ENCODE measurements at regions not wholly inside any gene's neighbourhood (a gene's known extent, or its start where the extent isn't known, plus 50 kb on each side); places are given as distances from the start of the nearest gene placed in this dataset.

- Mint-ChIP-seq H3K36me3 (ENCODE audit: low read depth) (peaks cover 10% of the 10 kb centered on the region; the same call in 2 of the 3 replicates), H3K4me1 (no peaks in the 10 kb centered on the region), H3K4me3 (no peak overlapping the region), H3K27me3 (ENCODE audit: insufficient read depth, low read depth, poor library complexity) (no peaks in the 10 kb centered on the region), H3K9me3 (peaks cover 11% of the 10 kb centered on the region), H3K27ac (no peak overlapping the region)
- no peak for DNase-seq (ENCODE audit: low spot score)
- Histone ChIP-seq H3K79me2 (replicated peaks; ENCODE audit: insufficient read depth) (no peaks in the 10 kb centered on the region), H3K4me3 (no peak overlapping the region), H3K9me2 (ENCODE audit: insufficient read depth) (no peaks in the 10 kb centered on the region; the same call in 1 of the 2 replicates), H3K4me2 (no peak overlapping the region), H2AFZ (no peak overlapping the region), H3K27me3 (ENCODE audit: insufficient read depth) (no peaks in the 10 kb centered on the region), H3K27ac (ENCODE audit: low read depth) (no peak overlapping the region), H3F3A (replicated peaks; ENCODE audit: low read depth) (no peaks in the 10 kb centered on the region), H3K36me3 (ENCODE audit: insufficient read depth) (no peaks in the 10 kb centered on the region), H4K20me1 (replicated peaks; ENCODE audit: insufficient read depth) (no peaks in the 10 kb centered on the region), H3K4me1 (ENCODE audit: insufficient read depth) (no peaks in the 10 kb centered on the region)
- no peak for ATAC-seq
- TF ChIP-seq ETS1 (IDR thresholded peaks at IDR 0.05) (no peak), ZNF462 (CRISPR knock-in tag; IDR thresholded peaks at IDR 0.05) (no peak), CREB1 (CRISPR knock-in tag; IDR thresholded peaks at IDR 0.05; ENCODE audit: low read depth) (no peak), NANOG (IDR thresholded peaks at IDR 0.05; ENCODE audit: borderline replicate concordance) (no peak), CTCF (conservative IDR thresholded peaks at IDR 0.05; ENCODE audit: low read depth in 2 of 2) (no peak), STAT1 (IDR thresholded peaks at IDR 0.05; ENCODE audit: unreplicated experiment) (no peak), ZNF114 (CRISPR knock-in tag; IDR thresholded peaks at IDR 0.05) (no peak), POLR2AphosphoS5 (IDR thresholded peaks at IDR 0.05; ENCODE audit: low read depth) (no peak), EZH2phosphoT487 (IDR thresholded peaks at IDR 0.05; ENCODE audit: unreplicated experiment) (no peak), EZH2 (IDR thresholded peaks at IDR 0.05; ENCODE audit: low read depth, unreplicated experiment) (no peak)
These were observed 491.8 kb downstream of the TMEM135 start for GRCh38 chr11:87529486-87529885.

Data from GM23338 (cell line).